Caco-2 (cell line): ENCODE measurements at regions not wholly inside any gene's neighbourhood (a gene's known extent, or its start where the extent isn't known, plus 50 kb on each side); places are given as distances from the start of the nearest gene placed in this dataset.
"Not testable (repeated sequence)": the region's sequence is repeated elsewhere in the genome, so short reads cannot be mapped to it uniquely, and the experiment has no call there.

Source experiments
- BruUV-seq: library from RNA; stranded (reverse); fragments of 400-500 nt; replicated peaks from 2 replicates; lab custom pipeline; 2021; lab: Mats Ljungman, UMichigan
- CTCF ChIA-PET: fragments of 300-600 bp; sonication (Branson Sonifier 250); formaldehyde crosslinking; loops from one replicate; lab custom pipeline; 2022; ENCODE audit warnings: antibody characterized with exemption; lab: Charles Lee
- POLR2A ChIA-PET: fragments of 300-600 bp; sonication (Branson Sonifier 250); formaldehyde crosslinking; loops from one replicate; lab custom pipeline; 2022; ENCODE audit warnings: antibody characterized with exemption; lab: Charles Lee
- DNase-seq, 2 experiments: peaks; one replicate each; pipeline versions ENCODE4 v3.0.0 to v3.0.0-alpha.2; 2020 to 2022
- H3K27me3 ChIP-seq: replicated peaks from 2 replicates; pipeline ENCODE4 v1.6.0; 2011; ENCODE audit warnings: low read length; ENCODE audit not compliant: control insufficient read depth, insufficient read depth
- H3K36me3 ChIP-seq: 2 replicates; pipeline ENCODE4 v1.5.1; 2011; ENCODE audit warnings: low read length; ENCODE audit not compliant: control insufficient read depth, insufficient read depth
- H3K4me1 ChIP-seq: fragments of 250-450 bp; sonication (Bioruptor Pico); 2 replicates; pipeline ENCODE4 v1.5.1; 2020; ENCODE audit warnings: mild to moderate bottlenecking
- H3K4me3 ChIP-seq: 2 replicates; pipeline ENCODE4 v1.5.1; 2011; ENCODE audit warnings: low read depth, mild to moderate bottlenecking, control low read depth, low read length
- H3K9me3 ChIP-seq: fragments of 250-450 bp; sonication (Bioruptor Pico); 2 replicates; pipeline ENCODE4 v1.5.1; 2020; ENCODE audit warnings: mild to moderate bottlenecking, moderate library complexity
- H3K27ac Mint-ChIP-seq: one replicate; pipeline ENCODE4 v1.8.0; 2022; ENCODE audit warnings: mixed read lengths; ENCODE audit not compliant: unreplicated experiment
- H3K27me3 Mint-ChIP-seq: one replicate; pipeline ENCODE4 v1.8.0; 2022; ENCODE audit warnings: mixed read lengths; ENCODE audit not compliant: insufficient read depth, unreplicated experiment
- H3K36me3 Mint-ChIP-seq: one replicate; pipeline ENCODE4 v1.8.0; 2022; ENCODE audit warnings: mild to moderate bottlenecking, mixed read lengths; ENCODE audit not compliant: insufficient read depth, unreplicated experiment
- H3K4me1 Mint-ChIP-seq: one replicate; pipeline ENCODE4 v1.8.0; 2022; ENCODE audit warnings: low read depth, mixed read lengths; ENCODE audit not compliant: unreplicated experiment
- H3K4me3 Mint-ChIP-seq: one replicate; pipeline ENCODE4 v1.8.0; 2022; ENCODE audit warnings: mild to moderate bottlenecking, moderate library complexity, mixed read lengths; ENCODE audit not compliant: unreplicated experiment
- H3K9me3 Mint-ChIP-seq: one replicate; pipeline ENCODE4 v1.8.0; 2022; ENCODE audit warnings: mixed read lengths; ENCODE audit not compliant: unreplicated experiment
- intact Hi-C: fragments of 100-400 bp; cut with micrococcal nuclease; formaldehyde crosslinking; loops from one replicate; pipeline ENCODE4 v1.10.0; 2022; ENCODE audit not compliant: unreplicated experiment
- TF ChIP-seq, protein P1 (sequence below), 2 experiments: fragments of 200-600 bp in 1 of 2; IDR thresholded peaks; 1 replicate in 1 of 2; 2 replicates in 1 of 2; pipeline versions ENCODE4 v1.5.1 to v1.8.0; 2011 to 2022; ENCODE audit warnings: antibody characterized with exemption in 1 of 2, control low read depth in 1 of 2, inconsistent platforms in 1 of 2, low read depth in 1 of 2, low read length in 1 of 2, mild to moderate bottlenecking in 1 of 2, moderate library complexity in 1 of 2; ENCODE audit not compliant: insufficient read depth in 1 of 2, severe bottlenecking in 1 of 2, unreplicated experiment in 1 of 2

DNA sequence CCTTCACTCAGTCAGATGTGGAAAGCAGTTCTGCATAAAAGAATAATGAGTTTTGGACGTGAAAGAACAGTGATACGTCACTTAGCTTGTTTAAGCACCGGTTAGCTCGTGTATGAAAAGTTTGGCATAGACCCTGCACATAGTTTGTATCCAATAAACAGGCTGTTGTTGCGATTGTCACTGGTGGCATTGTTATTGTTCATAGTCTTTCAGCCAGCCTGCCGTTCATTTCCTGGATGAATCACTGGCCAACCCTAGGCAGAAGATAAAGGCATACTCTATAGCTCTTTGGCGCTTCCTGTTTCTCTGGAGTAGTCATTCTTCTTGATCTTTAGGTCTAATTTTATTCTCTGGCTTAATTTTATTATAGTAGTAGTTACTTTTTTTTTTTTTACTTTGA lies 57.8 kb upstream of the ANKRD30A start:
- no peak overlapping the region for H3K4me3 ChIP-seq
- H3K27ac Mint-ChIP-seq = no peak overlapping the region
- BruUV-seq = no TSS peak
- H3K9me3 ChIP-seq = peaks cover 3% of the 10 kb centered on the region
- peaks cover 31% of the 10 kb centered on the region for H3K4me1 ChIP-seq
- no peaks in the 10 kb centered on the region for H3K36me3 ChIP-seq
- TF ChIP-seq, protein P1, sequence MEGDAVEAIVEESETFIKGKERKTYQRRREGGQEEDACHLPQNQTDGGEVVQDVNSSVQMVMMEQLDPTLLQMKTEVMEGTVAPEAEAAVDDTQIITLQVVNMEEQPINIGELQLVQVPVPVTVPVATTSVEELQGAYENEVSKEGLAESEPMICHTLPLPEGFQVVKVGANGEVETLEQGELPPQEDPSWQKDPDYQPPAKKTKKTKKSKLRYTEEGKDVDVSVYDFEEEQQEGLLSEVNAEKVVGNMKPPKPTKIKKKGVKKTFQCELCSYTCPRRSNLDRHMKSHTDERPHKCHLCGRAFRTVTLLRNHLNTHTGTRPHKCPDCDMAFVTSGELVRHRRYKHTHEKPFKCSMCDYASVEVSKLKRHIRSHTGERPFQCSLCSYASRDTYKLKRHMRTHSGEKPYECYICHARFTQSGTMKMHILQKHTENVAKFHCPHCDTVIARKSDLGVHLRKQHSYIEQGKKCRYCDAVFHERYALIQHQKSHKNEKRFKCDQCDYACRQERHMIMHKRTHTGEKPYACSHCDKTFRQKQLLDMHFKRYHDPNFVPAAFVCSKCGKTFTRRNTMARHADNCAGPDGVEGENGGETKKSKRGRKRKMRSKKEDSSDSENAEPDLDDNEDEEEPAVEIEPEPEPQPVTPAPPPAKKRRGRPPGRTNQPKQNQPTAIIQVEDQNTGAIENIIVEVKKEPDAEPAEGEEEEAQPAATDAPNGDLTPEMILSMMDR (IDR thresholded peaks at IDR 0.05; ENCODE audit: insufficient read depth in 1 of 2, low read depth in 1 of 2, low read length in 1 of 2, severe bottlenecking in 1 of 2, unreplicated experiment in 1 of 2) = no peak
- H3K27me3 ChIP-seq = no peaks in the 10 kb centered on the region
- CTCF ChIA-PET = no interaction called here
- H3K4me1 Mint-ChIP-seq = peaks cover 21% of the 10 kb centered on the region
- POLR2A ChIA-PET = no interaction called here
- no peak overlapping the region for H3K4me3 Mint-ChIP-seq
- H3K9me3 Mint-ChIP-seq = peaks cover 41% of the 10 kb centered on the region
- intact Hi-C loops = no loop called here
- H3K27me3 Mint-ChIP-seq = no peaks in the 10 kb centered on the region
- peaks cover 15% of the 10 kb centered on the region for H3K36me3 Mint-ChIP-seq
- no peak for DNase-seq

DNA sequence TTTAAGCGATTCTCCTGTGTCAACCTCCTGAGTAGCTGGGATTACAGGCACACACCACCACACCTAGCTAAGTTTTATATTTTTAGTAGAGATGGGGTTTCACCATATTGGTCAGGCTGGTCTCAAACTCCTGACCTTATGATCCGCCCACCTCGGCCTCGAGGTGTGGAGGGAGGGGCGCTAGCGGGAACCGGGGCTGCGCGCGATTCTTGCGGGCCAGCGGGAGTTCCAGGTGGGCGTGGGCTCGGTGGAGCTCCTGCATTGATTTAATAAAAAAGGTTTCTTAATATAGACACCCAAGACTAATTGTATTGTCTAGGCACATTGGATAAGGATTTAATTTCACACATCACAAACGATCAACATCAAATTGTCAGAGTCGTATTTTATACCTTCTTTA lies 63.1 kb upstream of the ANKRD30A start:
- H3K9me3 Mint-ChIP-seq = peaks cover 18% of the 10 kb centered on the region
- BruUV-seq, POLR2A ChIA-PET: not testable (repeated sequence)

DNA sequence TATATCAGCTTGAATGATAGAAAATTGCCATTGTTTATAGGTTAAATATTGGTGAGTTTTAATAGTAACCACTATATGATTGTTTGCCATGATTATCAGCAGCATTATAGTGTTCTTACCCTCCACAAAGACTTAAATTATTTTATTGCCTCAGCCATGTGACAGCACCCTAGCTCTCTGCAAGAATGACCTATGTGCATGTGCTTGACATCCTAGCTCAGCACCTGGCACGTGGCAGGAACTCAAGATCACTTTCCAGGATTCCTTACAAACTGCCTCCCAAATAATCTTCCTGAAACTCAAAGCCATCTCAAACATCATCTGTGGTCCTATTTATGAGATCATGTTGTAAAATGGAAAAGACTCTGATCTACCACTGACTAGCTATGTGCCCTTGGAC lies 68.1 kb upstream of the ANKRD30A start:
- H3K27me3 Mint-ChIP-seq = no peaks in the 10 kb centered on the region
- Histone ChIP-seq H3K4me3 (no peak overlapping the region), H3K4me1 (no peaks in the 10 kb centered on the region), H3K27me3 (no peaks in the 10 kb centered on the region), H3K9me3 (no peaks in the 10 kb centered on the region), H3K36me3 (no peaks in the 10 kb centered on the region)
- intact Hi-C loops = no loop called here
- POLR2A ChIA-PET = no interaction called here
- no peak overlapping the region for H3K27ac Mint-ChIP-seq
- CTCF ChIA-PET = no interaction called here
- H3K9me3 Mint-ChIP-seq = no peaks in the 10 kb centered on the region
- no peak for DNase-seq
- H3K4me1 Mint-ChIP-seq = peaks cover 19% of the 10 kb centered on the region
- H3K4me3 Mint-ChIP-seq = no peak overlapping the region
- no TSS peak for BruUV-seq
- TF ChIP-seq, protein P1 (IDR thresholded peaks at IDR 0.05; ENCODE audit: insufficient read depth in 1 of 2, low read depth in 1 of 2, low read length in 1 of 2, severe bottlenecking in 1 of 2, unreplicated experiment in 1 of 2) = no peak
- H3K36me3 Mint-ChIP-seq = no peaks in the 10 kb centered on the region

More for the DNA sequence above, 63.1 kb upstream of the ANKRD30A start:
- CTCF ChIA-PET, H3K27me3 Mint-ChIP-seq, H3K9me3 ChIP-seq, H3K4me3 Mint-ChIP-seq, intact Hi-C loops, H3K36me3 ChIP-seq, H3K27ac Mint-ChIP-seq, H3K4me3 ChIP-seq, DNase-seq, H3K27me3 ChIP-seq: not testable (repeated sequence)
- peaks cover 31% of the 10 kb centered on the region for H3K4me1 ChIP-seq
- Mint-ChIP-seq H3K36me3 (peaks cover 15% of the 10 kb centered on the region), H3K4me1 (peaks cover 28% of the 10 kb centered on the region)

DNA sequence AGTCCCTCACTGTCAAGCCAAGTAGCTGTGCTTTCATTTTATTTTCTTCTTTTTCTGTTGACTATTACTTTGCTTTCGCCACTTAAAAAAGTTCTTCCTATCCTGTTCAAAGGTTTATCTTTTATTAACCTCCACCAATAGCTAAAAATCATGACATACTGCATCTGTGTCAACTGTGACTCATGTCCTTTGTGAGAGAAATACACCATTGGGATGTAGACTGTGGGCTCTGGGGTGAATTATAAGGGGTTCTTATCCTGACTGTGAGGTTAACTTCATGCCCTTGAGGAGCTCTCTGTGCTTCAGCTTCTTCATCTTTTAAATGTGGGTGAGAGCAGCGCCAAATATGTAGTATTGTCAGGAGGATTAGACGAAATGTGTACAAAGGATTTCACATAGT lies 71.9 kb upstream of the ANKRD30A start:
- Histone ChIP-seq H3K36me3 (no peaks in the 10 kb centered on the region), H3K9me3 (peaks cover 10% of the 10 kb centered on the region), H3K4me1 (no peaks in the 10 kb centered on the region), H3K4me3 (no peak overlapping the region), H3K27me3 (no peaks in the 10 kb centered on the region)
- POLR2A ChIA-PET = no interaction called here
- CTCF ChIA-PET = no interaction called here
- DNase-seq = no peak
- no peak overlapping the region for H3K4me3 Mint-ChIP-seq
- peaks cover 13% of the 10 kb centered on the region for H3K4me1 Mint-ChIP-seq
- H3K36me3 Mint-ChIP-seq = no peaks in the 10 kb centered on the region
- no peaks in the 10 kb centered on the region for H3K27me3 Mint-ChIP-seq
- H3K9me3 Mint-ChIP-seq = peaks cover 11% of the 10 kb centered on the region
- intact Hi-C loops = no loop called here
- TF ChIP-seq, protein P1 (IDR thresholded peaks at IDR 0.05; ENCODE audit: insufficient read depth in 1 of 2, low read depth in 1 of 2, low read length in 1 of 2, severe bottlenecking in 1 of 2, unreplicated experiment in 1 of 2) = no peak
- H3K27ac Mint-ChIP-seq = no peak overlapping the region
- no TSS peak for BruUV-seq

DNA sequence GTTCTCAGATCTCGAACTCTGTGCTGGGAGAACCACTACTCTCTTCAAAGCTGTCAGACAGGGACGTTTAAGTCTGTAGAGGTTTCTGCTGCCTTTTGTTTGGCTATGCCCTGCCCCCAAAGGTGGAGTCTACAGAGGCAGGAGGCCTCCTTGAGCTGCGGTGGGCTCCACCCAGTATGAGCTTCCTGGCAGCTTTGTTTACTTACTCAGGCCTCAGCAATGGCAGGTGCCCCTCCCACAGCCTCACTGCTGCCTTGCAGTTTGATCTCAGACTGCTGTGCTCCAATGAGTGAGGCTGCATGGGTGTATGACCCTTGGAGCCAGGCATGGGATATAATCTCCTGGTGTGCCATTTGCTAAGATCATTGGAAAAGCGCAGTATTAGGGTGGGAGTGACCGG lies 75.4 kb upstream of the ANKRD30A start:
- CTCF ChIA-PET, H3K27ac Mint-ChIP-seq, H3K27me3 Mint-ChIP-seq, DNase-seq, H3K4me3 ChIP-seq, H3K27me3 ChIP-seq, H3K36me3 ChIP-seq, H3K4me3 Mint-ChIP-seq, intact Hi-C loops, H3K36me3 Mint-ChIP-seq, BruUV-seq, H3K4me1 ChIP-seq, POLR2A ChIA-PET: not testable (repeated sequence)
- peaks cover 14% of the 10 kb centered on the region for H3K9me3 ChIP-seq
- peaks cover 11% of the 10 kb centered on the region for H3K9me3 Mint-ChIP-seq
- H3K4me1 Mint-ChIP-seq = peaks cover 13% of the 10 kb centered on the region
